CD4-positive, alpha-beta memory T cell (primary cell): ENCODE measurements at regions not wholly inside any gene's neighbourhood (a gene's known extent, or its start where the extent isn't known, plus 50 kb on each side); places are given as distances from the start of the nearest gene placed in this dataset.
"Not testable (repeated sequence)": the region's sequence is repeated elsewhere in the genome, so short reads cannot be mapped to it uniquely, and the experiment has no call there.

Source experiments
- CTCF ChIA-PET: fragments of 350-600 bp; sonication (Branson Sonifier 250); formaldehyde crosslinking; loops from one replicate; lab custom pipeline; 2021; ENCODE audit warnings: inconsistent platforms; ENCODE audit not compliant: partially characterized antibody; lab: Charles Lee
- POLR2A ChIA-PET: fragments of 350-600 bp; sonication (Branson Sonifier 250); formaldehyde crosslinking; loops from one replicate; lab custom pipeline; 2021; ENCODE audit not compliant: partially characterized antibody; lab: Charles Lee
- DNase-seq, 5 donors: peaks; one replicate each; pipeline versions ENCODE4 v3.0.0 to v3.0.0-alpha.2; 2020 to 2022; ENCODE audit warnings: mixed read lengths in 1 of 5
- H3K27ac ChIP-seq: one replicate; pipeline ENCODE4 v1.7.0; 2013; ENCODE audit warnings: low read depth, low read length
- H3K27me3 ChIP-seq: 2 replicates; pipeline ENCODE4 v1.7.0; 2013; ENCODE audit warnings: mild to moderate bottlenecking, low read length, moderate library complexity; ENCODE audit not compliant: insufficient read depth
- H3K36me3 ChIP-seq: 2 replicates; pipeline ENCODE4 v1.7.0; 2013; ENCODE audit warnings: mild to moderate bottlenecking, low read length, moderate library complexity; ENCODE audit not compliant: insufficient read depth
- H3K4me1 ChIP-seq: 2 replicates; pipeline ENCODE4 v1.7.0; 2013; ENCODE audit warnings: mild to moderate bottlenecking, low read length, moderate library complexity; ENCODE audit not compliant: insufficient read depth
- H3K4me3 ChIP-seq, 2 donors: one replicate each; pipeline ENCODE4 v1.7.0; 2013; ENCODE audit warnings: low read length in 2 of 2, mild to moderate bottlenecking in 1 of 2
- H3K9me3 ChIP-seq, 2 donors: one replicate each; pipeline ENCODE4 v1.7.0; 2013; ENCODE audit warnings: low read length in 2 of 2, control low read depth in 1 of 2; ENCODE audit not compliant: control insufficient read depth in 1 of 2
- H3K27ac Mint-ChIP-seq, 7 donors: one replicate each; pipeline ENCODE4 v1.8.0; 2020 to 2021; ENCODE audit warnings: mixed read lengths in 7 of 7, mild to moderate bottlenecking in 6 of 7, inconsistent platforms in 3 of 7, moderate library complexity in 3 of 7
- H3K27me3 Mint-ChIP-seq, 2 donors: one replicate each; pipeline ENCODE4 v1.8.0; 2020 to 2021; ENCODE audit warnings: mixed read lengths in 2 of 2
- H3K36me3 Mint-ChIP-seq, 2 donors: one replicate each; pipeline ENCODE4 v1.8.0; 2020 to 2021; ENCODE audit warnings: mixed read lengths in 2 of 2, inconsistent platforms in 1 of 2, mild to moderate bottlenecking in 1 of 2
- H3K4me1 Mint-ChIP-seq, 4 donors: one replicate each; pipeline ENCODE4 v1.8.0; 2020 to 2021; ENCODE audit warnings: mixed read lengths in 4 of 4, mild to moderate bottlenecking in 1 of 4
- H3K4me3 Mint-ChIP-seq, 8 donors: one replicate each; pipeline ENCODE4 v1.8.0; 2020 to 2021; ENCODE audit warnings: mixed read lengths in 8 of 8, mild to moderate bottlenecking in 7 of 8, moderate library complexity in 6 of 8, inconsistent platforms in 3 of 8
- H3K9me3 Mint-ChIP-seq, 8 donors: one replicate each; pipeline ENCODE4 v1.8.0; 2020 to 2021; ENCODE audit warnings: mixed read lengths in 8 of 8, mild to moderate bottlenecking in 5 of 8, inconsistent platforms in 3 of 8, moderate library complexity in 1 of 8
- intact Hi-C: fragments of 100-400 bp; cut with micrococcal nuclease; formaldehyde crosslinking; loops from one replicate; pipeline ENCODE4 v1.15.1; 2023

DNA sequence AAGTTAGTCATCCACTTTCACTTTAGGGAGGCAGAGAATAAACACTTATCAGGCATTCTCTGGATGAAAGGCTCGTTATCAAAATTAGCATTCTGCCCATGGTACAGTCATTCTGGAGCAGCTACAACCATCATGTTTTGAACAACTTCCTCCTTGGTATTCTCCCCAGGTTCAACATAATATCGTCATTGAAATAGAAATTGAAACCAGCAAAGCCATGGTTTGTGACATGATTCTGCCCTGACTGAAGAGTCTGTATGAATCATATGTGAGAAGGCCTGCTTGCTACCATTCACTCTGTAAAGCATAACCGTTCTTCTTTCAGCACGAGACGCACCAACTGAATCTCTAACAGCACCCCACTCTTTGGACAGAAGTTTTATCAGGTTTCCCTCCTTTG lies 127.5 kb upstream of the RADX start:
- Mint-ChIP-seq H3K27me3 (no peaks in the 10 kb centered on the region), H3K36me3 (no peaks in the 10 kb centered on the region), H3K4me1 (peaks cover 15 to 27% (median 20%) of the 10 kb centered on the region in 4 donors), H3K4me3 (peak overlapping the region; percentile 66 to 88 (median 69)), H3K27ac (peak overlapping the region; percentile 77 to 92 (median 85)), H3K9me3 (no peaks in the 10 kb centered on the region)
- Histone ChIP-seq H3K9me3 (no peaks in the 10 kb centered on the region), H3K27ac (peak overlapping the region; percentile 12), H3K4me1 (peaks cover 16% of the 10 kb centered on the region), H3K27me3 (no peaks in the 10 kb centered on the region), H3K4me3 (peak overlapping the region; percentile 34), H3K36me3 (no peaks in the 10 kb centered on the region)
- CTCF ChIA-PET, result interaction anchor here (2.0 kb wide), 1 partner anchor 136 kb away, joined by 9 read pairs; no protein-coding TSS in a partner anchor
- POLR2A ChIA-PET, result interaction anchor here (1.4 kb wide), 1 partner anchor 128 kb away, joined by 3 read pairs; the partner anchor contains the start of gene RADX
- DNase-seq, result peak; percentile 33 to 44 (median 37)
- intact Hi-C loops, result loop anchor here (10.0 kb wide), 1 partner anchor 131 kb away; the partner anchor contains the start of gene RADX

DNA sequence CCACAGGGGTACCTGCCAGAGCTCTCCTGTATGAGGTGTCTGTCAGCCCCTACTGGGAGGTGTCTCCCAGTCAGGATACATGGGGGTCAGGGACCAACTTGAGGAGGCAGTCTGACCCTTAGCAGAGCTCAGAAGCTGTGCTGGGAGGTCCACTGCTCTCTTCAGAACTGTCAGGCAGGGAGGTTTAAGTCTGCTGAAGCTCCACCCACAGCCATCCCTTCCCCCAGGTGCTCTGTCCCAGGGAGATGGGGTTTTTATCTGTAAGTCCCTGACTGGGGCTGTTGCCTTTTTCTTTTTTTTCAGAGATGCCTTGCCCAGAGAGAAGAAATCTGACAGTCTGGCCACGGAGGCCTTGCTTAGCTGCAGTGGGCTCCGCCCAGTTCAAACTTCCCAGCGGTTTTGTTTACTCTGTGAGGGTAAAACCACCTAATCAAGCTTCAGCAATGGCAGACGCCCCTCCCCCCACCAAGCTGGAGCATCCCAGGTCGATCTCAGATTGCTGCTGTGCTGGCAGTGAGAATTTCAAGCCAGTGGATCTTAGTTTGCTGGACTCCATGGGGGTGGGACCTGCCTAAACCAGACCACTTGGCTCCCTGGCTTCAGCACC lies 118.5 kb upstream of the RADX start:
- DNase-seq, H3K4me1 ChIP-seq, intact Hi-C loops, H3K4me1 Mint-ChIP-seq, H3K9me3 ChIP-seq, H3K36me3 ChIP-seq, H3K9me3 Mint-ChIP-seq, H3K27me3 ChIP-seq, H3K4me3 ChIP-seq, H3K27me3 Mint-ChIP-seq, H3K27ac Mint-ChIP-seq, H3K4me3 Mint-ChIP-seq, H3K27ac ChIP-seq, H3K36me3 Mint-ChIP-seq, POLR2A ChIA-PET: not testable (repeated sequence)
- CTCF ChIA-PET, result interaction anchor here (1.9 kb wide), 1 partner anchor 12 kb away, joined by 6 read pairs; no protein-coding TSS in a partner anchor

DNA sequence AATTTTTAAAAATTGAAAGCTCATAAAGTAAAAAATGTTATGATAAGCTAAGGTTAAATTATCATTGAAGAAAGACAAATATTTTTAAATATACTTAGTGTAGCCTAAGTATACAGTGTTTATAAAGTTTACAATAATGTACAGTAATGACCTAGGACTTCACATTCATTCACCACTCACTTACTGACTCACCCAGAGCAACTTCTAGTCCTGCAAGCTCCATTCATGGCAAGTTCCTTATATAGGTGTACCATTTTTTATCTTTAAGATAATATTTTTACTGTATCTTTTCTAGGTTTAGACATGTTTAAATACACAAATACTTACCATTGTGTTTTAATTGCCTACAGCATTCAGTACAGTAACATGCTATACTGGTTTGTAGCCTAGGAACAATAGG lies 112.3 kb upstream of the RADX start:
- Histone ChIP-seq H3K4me1 (peaks cover 5% of the 10 kb centered on the region), H3K27ac (no peak overlapping the region), H3K4me3 (no peak overlapping the region), H3K27me3 (no peaks in the 10 kb centered on the region), H3K36me3 (no peaks in the 10 kb centered on the region), H3K9me3 (no peaks in the 10 kb centered on the region)
- POLR2A ChIA-PET, result no interaction called here
- Mint-ChIP-seq H3K27me3 (peaks cover 0 to 2% of the 10 kb centered on the region in 2 donors), H3K36me3 (no peaks in the 10 kb centered on the region), H3K4me1 (peaks cover 4 to 17% (median 5%) of the 10 kb centered on the region in 4 donors), H3K9me3 (peaks cover 0 to 3% (median 0%) of the 10 kb centered on the region in 8 donors), H3K27ac (no peak overlapping the region), H3K4me3 (no peak overlapping the region)
- intact Hi-C loops, result no loop called here
- CTCF ChIA-PET, result no interaction called here
- no peak for DNase-seq

DNA sequence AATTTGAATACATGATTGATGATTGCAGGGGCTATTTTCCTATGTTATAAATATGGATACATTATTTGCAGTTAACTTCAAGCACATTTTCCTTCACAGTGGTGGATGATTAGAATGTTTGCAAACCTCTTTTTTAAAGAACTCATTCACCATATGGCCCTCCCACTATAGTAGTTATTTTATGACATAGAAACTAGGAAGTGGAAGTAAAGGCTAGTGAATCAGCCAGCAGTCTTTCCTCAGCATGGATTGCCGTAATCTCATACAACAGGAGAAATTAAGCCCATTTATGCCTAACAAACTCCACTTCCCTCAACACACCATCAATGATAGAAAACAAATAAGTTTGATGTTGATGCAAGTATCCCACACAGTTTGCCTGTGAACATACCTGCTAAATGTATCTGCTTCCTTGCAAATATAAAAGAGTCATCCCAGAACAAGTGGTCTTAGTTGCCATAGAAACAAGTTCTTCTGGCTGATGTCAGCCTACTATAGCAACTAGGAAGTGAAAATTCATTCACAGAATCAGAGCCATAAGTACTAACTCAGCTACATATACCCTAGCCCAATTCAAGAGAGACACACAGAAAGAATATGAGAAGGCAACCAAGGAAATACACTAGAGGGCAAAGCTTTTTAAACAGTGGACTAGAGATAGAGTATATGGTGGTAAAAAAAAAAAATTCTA lies 100.9 kb upstream of the RADX start:
- no peaks in the 10 kb centered on the region for H3K36me3 ChIP-seq
- DNase-seq, result no peak
- ChIA-PET CTCF (no interaction called here), POLR2A (no interaction called here)
- H3K4me1 ChIP-seq, result no peaks in the 10 kb centered on the region
- H3K4me3 ChIP-seq, result no peak overlapping the region
- H3K27ac ChIP-seq, result no peak overlapping the region
- intact Hi-C loops, result no loop called here
- H3K9me3 Mint-ChIP-seq, result no peaks in the 10 kb centered on the region
- no peaks in the 10 kb centered on the region for H3K9me3 ChIP-seq
- no peak overlapping the region for H3K4me3 Mint-ChIP-seq
- H3K27me3 ChIP-seq, result no peaks in the 10 kb centered on the region
- H3K27ac Mint-ChIP-seq, result no peak overlapping the region
- no peaks in the 10 kb centered on the region for H3K36me3 Mint-ChIP-seq
- H3K4me1 Mint-ChIP-seq, result peaks cover 0 to 4% (median 0%) of the 10 kb centered on the region in 4 donors
- peaks cover 0 to 2% of the 10 kb centered on the region in 2 donors for H3K27me3 Mint-ChIP-seq
